DND-41 (cell line): ENCODE measurements at regions not wholly inside any gene's neighbourhood (a gene's known extent, or its start where the extent isn't known, plus 50 kb on each side); places are given as distances from the start of the nearest gene placed in this dataset.

Source experiments
- ATAC-seq: fragments of 200-7000 bp; cut with Tn5 transposase; 3 replicates; pipeline ENCODE4 v1.9.1; 2021; ENCODE audit warnings: low read depth; ENCODE audit not compliant: insufficient read depth
- DNase-seq: peaks from one replicate; pipeline ENCODE4 v3.0.0-alpha.2; 2020
- H2AFZ ChIP-seq: 2 replicates; pipeline ENCODE4 v1.6.0; 2012; ENCODE audit warnings: low read depth, low read length
- H3K27ac ChIP-seq: 2 replicates; pipeline ENCODE4 v1.5.1; 2012; ENCODE audit warnings: low read length, inconsistent platforms
- H3K27me3 ChIP-seq: fragments of 200-600 bp; sonication (generic); 2 replicates; pipeline ENCODE4 v1.6.0; 2012; ENCODE audit warnings: low read length, mild to moderate bottlenecking, inconsistent platforms; ENCODE audit not compliant: insufficient read depth, poor library complexity
- H3K36me3 ChIP-seq: 2 replicates; pipeline ENCODE4 v1.5.1; 2012; ENCODE audit warnings: low read length, inconsistent platforms; ENCODE audit not compliant: insufficient read depth
- H3K4me1 ChIP-seq: 2 replicates; pipeline ENCODE4 v1.5.1; 2012; ENCODE audit warnings: mild to moderate bottlenecking, low read length; ENCODE audit not compliant: insufficient read depth
- H3K4me2 ChIP-seq: 2 replicates; pipeline ENCODE4 v1.6.0; 2012; ENCODE audit warnings: mild to moderate bottlenecking, moderate library complexity, low read length, inconsistent platforms; ENCODE audit not compliant: insufficient read depth
- H3K4me3 ChIP-seq, 2 experiments: fragments of 200-600 bp in 1 of 2; shearing (Covaris generic) in 1 of 2; 2 replicates each; pipeline ENCODE4 v1.5.1; 2012 to 2016; ENCODE audit warnings: inconsistent platforms in 2 of 2, low read length in 2 of 2, mild to moderate bottlenecking in 2 of 2, low read depth in 1 of 2, moderate library complexity in 1 of 2
- H3K79me2 ChIP-seq: 2 replicates; pipeline ENCODE4 v1.6.0; 2012; ENCODE audit warnings: low read length, inconsistent platforms; ENCODE audit not compliant: insufficient read depth
- H3K9ac ChIP-seq: 2 replicates; pipeline ENCODE4 v1.6.0; 2012; ENCODE audit warnings: low read depth, mild to moderate bottlenecking, inconsistent platforms, low read length, moderate library complexity
- H3K9me3 ChIP-seq: 2 replicates; pipeline ENCODE4 v1.5.1; 2012; ENCODE audit warnings: low read length, moderate library complexity, mild to moderate bottlenecking, inconsistent platforms; ENCODE audit not compliant: insufficient read depth, severe bottlenecking
- H4K20me1 ChIP-seq: 2 replicates; pipeline ENCODE4 v1.6.0; 2012; ENCODE audit warnings: low read length; ENCODE audit not compliant: insufficient read depth
- EZH2 ChIP-seq: IDR thresholded peaks from 3 replicates; pipeline ENCODE4 v1.6.1; 2012; ENCODE audit warnings: borderline replicate concordance, low read depth, mild to moderate bottlenecking, moderate library complexity, low read length, inconsistent platforms; ENCODE audit not compliant: severe bottlenecking
- TF ChIP-seq, protein P1 (sequence below): IDR thresholded peaks from 2 replicates; pipeline ENCODE4 v1.5.1; 2012; ENCODE audit warnings: borderline replicate concordance, low read length, moderate library complexity, mild to moderate bottlenecking; ENCODE audit not compliant: poor library complexity, severe bottlenecking; ENCODE audit errors: extremely low read depth

DNA sequence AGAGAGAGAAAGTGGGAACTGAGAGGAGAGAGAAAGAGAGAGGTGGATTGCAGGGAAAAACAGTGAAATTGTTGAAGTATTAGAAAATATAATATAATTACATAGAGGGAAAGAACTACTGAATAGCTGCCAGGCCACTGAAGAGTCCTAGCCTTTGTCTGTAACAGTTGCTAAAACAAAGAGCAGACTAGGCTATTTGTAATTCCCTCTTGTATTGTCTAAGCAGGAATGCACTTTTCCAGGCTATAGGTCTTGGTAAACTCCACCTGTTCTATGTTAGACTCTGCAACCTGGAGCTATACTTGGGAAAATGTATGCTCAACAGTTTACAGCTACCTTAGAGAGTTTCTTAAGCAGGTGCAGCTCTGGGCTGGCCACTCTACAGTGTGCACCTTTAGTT lies 1063.3 kb downstream of the ADGRL3 start:
- no peaks in the 10 kb centered on the region for H3K79me2 ChIP-seq
- no peaks in the 10 kb centered on the region for H3K4me1 ChIP-seq
- H3K4me3 ChIP-seq: no peak overlapping the region
- H3K27ac ChIP-seq: no peak overlapping the region
- TF ChIP-seq EZH2: no peak
- TF ChIP-seq, protein P1, sequence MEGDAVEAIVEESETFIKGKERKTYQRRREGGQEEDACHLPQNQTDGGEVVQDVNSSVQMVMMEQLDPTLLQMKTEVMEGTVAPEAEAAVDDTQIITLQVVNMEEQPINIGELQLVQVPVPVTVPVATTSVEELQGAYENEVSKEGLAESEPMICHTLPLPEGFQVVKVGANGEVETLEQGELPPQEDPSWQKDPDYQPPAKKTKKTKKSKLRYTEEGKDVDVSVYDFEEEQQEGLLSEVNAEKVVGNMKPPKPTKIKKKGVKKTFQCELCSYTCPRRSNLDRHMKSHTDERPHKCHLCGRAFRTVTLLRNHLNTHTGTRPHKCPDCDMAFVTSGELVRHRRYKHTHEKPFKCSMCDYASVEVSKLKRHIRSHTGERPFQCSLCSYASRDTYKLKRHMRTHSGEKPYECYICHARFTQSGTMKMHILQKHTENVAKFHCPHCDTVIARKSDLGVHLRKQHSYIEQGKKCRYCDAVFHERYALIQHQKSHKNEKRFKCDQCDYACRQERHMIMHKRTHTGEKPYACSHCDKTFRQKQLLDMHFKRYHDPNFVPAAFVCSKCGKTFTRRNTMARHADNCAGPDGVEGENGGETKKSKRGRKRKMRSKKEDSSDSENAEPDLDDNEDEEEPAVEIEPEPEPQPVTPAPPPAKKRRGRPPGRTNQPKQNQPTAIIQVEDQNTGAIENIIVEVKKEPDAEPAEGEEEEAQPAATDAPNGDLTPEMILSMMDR: no peak
- ATAC-seq: no peak
- H3K4me2 ChIP-seq: no peak overlapping the region
- no peaks in the 10 kb centered on the region for H3K9me3 ChIP-seq
- no peak for DNase-seq
- no peaks in the 10 kb centered on the region for H4K20me1 ChIP-seq
- H2AFZ ChIP-seq: no peak overlapping the region
- no peak overlapping the region for H3K9ac ChIP-seq
- no peaks in the 10 kb centered on the region for H3K36me3 ChIP-seq
- H3K27me3 ChIP-seq: no peaks in the 10 kb centered on the region

DNA sequence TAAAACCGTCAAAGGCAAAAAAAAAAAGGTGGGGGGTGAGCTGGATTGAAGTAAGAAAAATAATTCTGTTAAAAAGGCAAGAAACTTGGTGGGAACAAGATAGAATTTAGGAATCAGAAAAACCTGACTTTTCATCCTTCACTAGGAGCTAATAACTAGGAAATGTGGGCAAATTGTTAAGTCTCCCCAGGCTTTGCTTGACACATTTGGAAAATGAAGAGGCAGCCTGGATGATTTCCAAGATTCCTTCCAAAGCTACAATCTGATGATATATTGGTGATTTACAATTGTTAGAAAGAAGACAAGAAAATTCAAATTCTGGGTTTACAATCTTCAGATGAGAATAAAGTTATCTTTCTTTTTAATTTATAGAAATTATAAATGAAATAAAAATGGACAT lies 1062.5 kb downstream of the ADGRL3 start:
- Histone ChIP-seq H3K4me1 (no peaks in the 10 kb centered on the region), H3K36me3 (no peaks in the 10 kb centered on the region), H3K4me3 (no peak overlapping the region), H4K20me1 (no peaks in the 10 kb centered on the region), H3K9ac (no peak overlapping the region), H3K27ac (no peak overlapping the region), H3K79me2 (no peaks in the 10 kb centered on the region), H3K4me2 (no peak overlapping the region), H2AFZ (no peak overlapping the region), H3K27me3 (no peaks in the 10 kb centered on the region), H3K9me3 (no peaks in the 10 kb centered on the region)
- TF ChIP-seq, protein P1: no peak
- TF ChIP-seq EZH2: no peak
- ATAC-seq (no peak), DNase-seq (no peak)

DNA sequence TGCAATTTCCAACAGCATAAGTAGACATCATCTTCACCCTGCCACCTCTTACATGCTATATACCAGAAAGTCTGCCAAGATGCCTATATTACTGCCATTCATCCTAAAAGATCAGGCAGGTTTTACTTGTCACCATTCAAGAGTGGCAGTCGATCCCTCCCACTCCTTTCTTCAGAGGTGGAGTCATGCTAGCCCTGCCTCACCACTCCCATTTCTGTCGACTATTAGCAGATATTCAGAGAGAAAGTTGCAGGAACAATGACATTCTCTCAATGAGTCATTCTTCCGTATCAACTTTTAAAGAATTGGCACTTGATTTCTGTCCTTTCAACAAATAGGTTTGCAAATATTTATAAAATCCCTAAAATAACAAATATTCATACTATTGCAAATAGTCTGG lies 1060.1 kb downstream of the ADGRL3 start:
- H3K4me1 ChIP-seq: no peaks in the 10 kb centered on the region
- ATAC-seq (no peak), DNase-seq (no peak)
- no peaks in the 10 kb centered on the region for H3K79me2 ChIP-seq
- no peaks in the 10 kb centered on the region for H4K20me1 ChIP-seq
- no peaks in the 10 kb centered on the region for H3K9me3 ChIP-seq
- H3K27ac ChIP-seq: no peak overlapping the region
- no peaks in the 10 kb centered on the region for H3K27me3 ChIP-seq
- H2AFZ ChIP-seq: no peak overlapping the region
- TF ChIP-seq, protein P1: no peak
- TF ChIP-seq EZH2: no peak
- H3K9ac ChIP-seq: no peak overlapping the region
- H3K4me2 ChIP-seq: no peak overlapping the region
- no peaks in the 10 kb centered on the region for H3K36me3 ChIP-seq
- H3K4me3 ChIP-seq: no peak overlapping the region

DNA sequence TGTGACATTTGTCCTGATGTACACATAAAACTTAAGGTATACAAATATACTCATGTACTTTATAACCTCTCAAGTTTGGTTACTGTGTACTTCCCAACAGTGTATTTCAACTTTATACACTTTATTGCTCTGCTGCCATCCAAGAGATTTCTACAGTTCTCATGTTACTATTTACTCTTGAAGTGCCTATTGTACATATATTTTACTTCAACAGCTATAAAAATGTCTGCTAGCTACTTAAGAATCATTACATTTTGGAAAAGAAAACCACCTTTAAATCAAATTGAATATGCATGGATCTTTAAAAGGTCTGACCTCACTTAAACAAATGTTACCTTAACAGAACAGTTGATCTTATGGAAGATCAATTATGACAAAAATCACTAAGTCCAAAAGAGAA lies 1056.4 kb downstream of the ADGRL3 start:
- Histone ChIP-seq H3K79me2 (no peaks in the 10 kb centered on the region), H3K36me3 (no peaks in the 10 kb centered on the region), H3K27ac (no peak overlapping the region), H3K9me3 (no peaks in the 10 kb centered on the region), H2AFZ (no peak overlapping the region), H3K4me2 (no peak overlapping the region), H3K27me3 (no peaks in the 10 kb centered on the region), H3K4me1 (no peaks in the 10 kb centered on the region), H3K9ac (no peak overlapping the region), H3K4me3 (no peak overlapping the region), H4K20me1 (no peaks in the 10 kb centered on the region)
- no peak for DNase-seq
- TF ChIP-seq, protein P1: no peak
- no peak for TF ChIP-seq EZH2
- no peak for ATAC-seq
